ENCODE measurements at regions not wholly inside any gene's neighbourhood (a gene's known extent, or its start where the extent isn't known, plus 50 kb on each side); places are given as distances from the start of the nearest gene placed in this dataset.
"Not testable (repeated sequence)": the region's sequence is repeated elsewhere in the genome, so short reads cannot be mapped to it uniquely, and the experiment has no call there.

- DNase-seq: not testable (repeated sequence)
Measured at GRCh38 chr14:34381304-34381703, 80.7 kb downstream of the SPTSSA start.

GRCh38 chr14:34380471-34380845 is 81.6 kb downstream of the SPTSSA start:
- no peak for DNase-seq

GRCh38 chr14:34379816-34380470 is 82.1 kb downstream of the SPTSSA start:
- no peak for DNase-seq

- no peak for DNase-seq
Measured at GRCh38 chr14:34376649-34377267, 85.3 kb downstream of the SPTSSA start.

- no peak for DNase-seq
Measured at GRCh38 chr14:34374998-34375740, 86.9 kb downstream of the SPTSSA start.

- no peak for DNase-seq
Measured at GRCh38 chr14:34373191-34373590, 88.8 kb downstream of the SPTSSA start.

- DNase-seq: no peak
Measured at GRCh38 chr14:34372786-34373185, 89.3 kb downstream of the SPTSSA start.

GRCh38 chr14:34369648-34370030 is 92.4 kb downstream of the SPTSSA start:
- no peak for DNase-seq

- no peak for DNase-seq
Measured at GRCh38 chr14:34368971-34369647, 92.9 kb downstream of the SPTSSA start.

GRCh38 chr14:34368115-34368970 is 93.7 kb downstream of the SPTSSA start:
- no peak for DNase-seq

GRCh38 chr14:34365309-34365915 is 96.6 kb downstream of the SPTSSA start:
- DNase-seq: no peak

GRCh38 chr14:34364201-34364600 is 97.8 kb downstream of the SPTSSA start:
- DNase-seq: no peak

- DNase-seq: no peak
Measured at GRCh38 chr14:34363733-34364134, 98.3 kb downstream of the SPTSSA start.

- no peak for DNase-seq
Measured at GRCh38 chr14:34362641-34363251, 99.3 kb downstream of the SPTSSA start.

- no peak for DNase-seq
Measured at GRCh38 chr14:34361504-34362011, 100.5 kb downstream of the SPTSSA start.

- DNase-seq: no peak
Measured at GRCh38 chr14:34359420-34360117, 102.5 kb downstream of the SPTSSA start.

GRCh38 chr14:34356264-34356654 is 105.8 kb downstream of the SPTSSA start:
- DNase-seq: no peak

GRCh38 chr14:34355584-34356263 is 106.3 kb downstream of the SPTSSA start:
- DNase-seq: no peak

- no peak for DNase-seq
Measured at GRCh38 chr14:34354556-34354955, 107.5 kb downstream of the SPTSSA start.
